AG08395 (cell line): ENCODE measurements at regions not wholly inside any gene's neighbourhood (a gene's known extent, or its start where the extent isn't known, plus 50 kb on each side); places are given as distances from the start of the nearest gene placed in this dataset.

Experiments
- DNase-seq: peaks from one replicate; pipeline ENCODE4 v3.0.0; 2012; ENCODE audit warnings: mixed read lengths, low spot score

DNA sequence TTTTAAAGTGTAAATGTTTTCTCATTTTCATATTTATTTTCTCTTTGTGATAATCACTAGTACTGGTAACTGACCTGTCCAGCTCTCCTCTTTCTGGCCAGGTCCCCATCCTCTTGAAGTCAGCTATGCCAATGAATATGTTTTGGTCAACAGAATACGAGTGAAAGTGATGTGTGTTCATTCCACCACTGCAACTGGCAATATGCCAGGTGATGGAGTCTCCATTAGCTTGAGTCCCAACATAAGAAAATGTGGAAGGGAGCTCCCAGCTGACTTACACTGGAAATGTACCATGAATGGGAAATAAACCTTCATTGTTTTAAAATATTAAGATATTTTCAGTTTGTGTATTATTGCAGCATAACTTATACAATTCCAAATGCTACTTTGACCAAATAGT, 75.8 kb downstream of the CCDC34 start:
- DNase-seq: no peak

DNA sequence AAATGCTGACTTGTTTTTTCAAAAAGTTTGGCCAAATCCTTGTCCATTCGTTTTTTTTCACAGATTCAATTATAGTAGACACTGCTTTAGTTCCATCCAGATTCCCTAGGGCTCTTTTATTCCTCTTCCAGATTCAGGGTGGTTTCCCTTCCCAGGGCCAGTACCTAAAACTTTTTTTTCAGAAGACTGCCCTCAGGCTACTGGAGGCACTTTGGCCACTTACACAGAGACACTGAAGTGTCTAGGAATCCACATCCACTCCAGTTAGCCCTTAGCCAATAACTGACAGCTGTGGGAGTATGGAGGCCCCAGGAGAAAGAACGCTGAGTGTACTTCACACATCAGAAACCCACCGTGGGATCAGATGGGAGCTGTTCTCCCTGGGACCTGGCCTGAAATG, 77.3 kb downstream of the CCDC34 start:
- DNase-seq: no peak

DNA sequence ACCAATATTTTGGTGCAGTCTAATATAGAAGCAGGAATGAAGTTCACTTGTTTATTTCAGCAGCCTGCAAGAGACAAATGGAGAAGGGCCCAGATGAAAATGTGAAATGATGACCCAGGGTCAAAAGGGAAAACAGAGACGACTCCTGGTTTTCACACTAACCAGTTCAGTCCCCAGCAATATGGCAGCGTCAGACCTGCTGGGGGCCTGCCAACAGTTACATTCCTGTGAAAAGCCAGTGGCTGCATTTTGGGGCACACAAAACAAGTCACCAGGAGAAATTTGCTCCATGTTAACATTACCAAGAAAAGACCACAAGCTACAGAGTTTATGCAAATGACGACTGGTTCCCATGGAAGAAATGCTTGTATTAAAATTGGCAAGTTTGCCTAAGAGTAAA, 80.2 kb downstream of the CCDC34 start:
- no peak for DNase-seq

DNA sequence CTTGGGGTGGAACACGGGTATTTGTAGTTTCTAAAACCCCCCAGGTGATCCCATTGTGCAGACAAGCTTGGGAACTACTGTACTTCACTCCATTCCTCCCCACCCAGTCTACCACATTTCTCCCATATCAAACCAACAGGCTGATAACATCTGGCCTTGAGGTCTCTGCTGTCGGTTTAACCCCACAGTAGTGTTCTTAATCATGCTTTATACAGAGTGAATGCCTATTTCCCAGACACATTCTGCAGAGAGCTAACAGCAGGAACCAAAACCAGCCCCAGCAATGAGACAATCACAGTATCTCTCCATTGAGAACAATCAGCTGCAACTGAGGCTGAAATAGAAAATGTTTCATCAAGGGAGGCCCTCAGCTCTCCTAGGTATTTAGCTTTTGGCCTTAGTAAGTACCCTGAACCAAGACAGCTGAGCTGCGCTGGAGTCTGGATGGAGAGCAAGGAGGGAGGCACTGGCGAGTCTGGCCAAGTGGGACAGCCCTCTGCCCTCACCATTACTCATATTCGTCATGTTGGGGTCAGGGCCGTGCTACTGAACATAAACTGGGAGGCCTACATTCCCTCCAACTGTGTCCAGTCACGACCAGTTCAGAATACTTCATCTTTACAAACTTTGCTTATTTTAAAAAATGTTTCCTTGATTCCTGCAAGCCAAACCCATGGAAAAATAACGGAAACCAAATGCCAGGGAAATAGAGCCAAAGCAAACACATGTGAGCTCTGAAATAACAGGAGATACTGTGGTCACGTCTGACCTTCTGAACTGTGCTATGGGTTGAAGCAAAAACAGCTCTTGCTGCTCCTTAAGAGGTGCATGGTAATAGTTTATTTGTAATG, 81.0 kb downstream of the CCDC34 start:
- peak; percentile 84 for DNase-seq

DNA sequence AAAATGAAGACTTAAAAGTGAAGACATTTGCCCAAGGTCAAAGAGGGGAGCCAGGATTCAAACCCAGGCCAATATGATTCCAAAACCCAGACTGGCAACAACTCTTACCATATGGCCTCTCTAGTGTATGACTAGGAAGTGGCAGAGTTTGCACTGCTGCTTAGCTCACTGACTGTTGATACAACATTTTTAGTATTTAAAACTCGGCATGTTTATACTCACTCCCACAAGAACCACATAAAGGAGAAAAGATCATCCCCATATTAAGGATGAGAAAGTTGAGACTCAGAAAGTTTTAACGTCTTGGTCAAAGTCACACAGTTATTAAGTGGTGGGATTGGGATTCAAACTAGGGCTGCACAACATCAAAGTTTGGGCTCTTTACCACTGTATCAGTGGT, 81.7 kb downstream of the CCDC34 start:
- DNase-seq: no peak

DNA sequence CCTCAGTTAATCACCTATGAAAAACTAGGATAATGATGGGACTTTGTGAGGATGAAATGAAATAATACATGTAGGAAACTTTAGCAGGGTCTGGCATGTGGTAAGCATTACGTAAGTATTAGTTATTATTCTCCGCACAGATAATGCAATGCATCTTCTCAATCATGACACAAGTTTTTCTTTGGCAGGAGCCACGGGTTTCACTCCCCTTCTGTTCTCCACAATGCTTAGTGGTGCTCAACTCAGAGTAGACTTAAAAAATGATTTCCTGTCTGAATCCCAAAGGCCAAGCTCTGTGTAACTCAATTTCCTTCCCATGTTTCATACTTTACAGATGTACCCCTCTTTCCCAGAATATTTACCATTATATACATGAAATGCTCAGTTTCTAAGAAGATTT, 82.9 kb downstream of the CCDC34 start:
- DNase-seq: no peak

DNA sequence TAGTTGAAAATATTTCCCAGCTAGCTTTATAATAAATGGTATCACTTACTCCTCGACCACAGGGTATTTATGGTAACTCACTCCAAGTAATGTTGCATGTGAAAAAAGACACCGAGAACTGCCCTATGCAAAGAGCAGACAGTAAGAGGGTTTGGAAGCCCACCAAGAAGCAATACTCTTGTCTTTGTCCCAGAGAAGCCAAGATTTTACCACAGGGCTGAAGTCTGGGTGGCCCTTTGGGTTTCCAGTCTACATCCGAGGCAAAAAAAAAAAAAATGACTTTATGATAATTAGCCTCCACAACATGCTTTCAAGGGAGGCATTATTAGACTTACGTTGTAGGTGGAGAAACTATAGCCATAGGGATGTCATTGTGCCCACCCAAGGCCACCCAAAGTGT, 83.6 kb downstream of the CCDC34 start:
- no peak for DNase-seq

DNA sequence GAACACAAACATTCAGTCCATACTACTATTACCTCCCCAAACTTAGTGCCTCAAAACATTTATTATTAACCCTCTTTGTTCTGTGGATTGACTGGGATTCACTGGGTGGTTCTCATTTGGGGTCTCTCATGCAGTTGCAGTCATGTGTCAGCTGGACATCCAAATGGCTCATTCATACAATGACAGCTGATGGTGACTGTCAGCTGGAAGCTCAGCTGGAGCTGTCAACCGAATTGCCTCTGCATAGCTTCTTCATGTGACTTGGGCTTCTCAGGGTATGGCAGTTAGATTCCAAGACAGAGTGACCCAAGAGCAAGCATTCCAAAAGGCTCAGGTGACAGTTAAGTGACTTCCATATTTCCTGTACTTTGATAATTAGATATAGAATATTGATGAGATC, 85.2 kb downstream of the CCDC34 start:
- no peak for DNase-seq

DNA sequence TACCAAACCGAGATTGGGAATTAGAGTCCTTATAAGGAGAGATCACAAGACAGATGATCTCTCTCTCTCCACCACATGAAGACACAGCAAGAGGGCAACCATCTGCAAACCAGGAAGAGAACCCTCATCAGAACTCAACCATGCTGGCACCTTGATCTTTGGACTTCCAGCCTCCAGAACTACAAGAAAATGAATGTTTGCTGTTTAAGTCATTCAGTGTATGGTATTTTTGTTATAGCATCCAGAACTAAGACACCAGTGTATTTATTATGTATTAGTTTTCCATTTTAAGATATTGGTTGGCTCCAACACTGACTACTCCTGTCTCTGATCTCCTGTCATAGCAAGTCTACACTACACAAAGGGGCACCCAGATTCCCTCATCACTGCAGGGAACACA, 86.9 kb downstream of the CCDC34 start:
- no peak for DNase-seq

DNA sequence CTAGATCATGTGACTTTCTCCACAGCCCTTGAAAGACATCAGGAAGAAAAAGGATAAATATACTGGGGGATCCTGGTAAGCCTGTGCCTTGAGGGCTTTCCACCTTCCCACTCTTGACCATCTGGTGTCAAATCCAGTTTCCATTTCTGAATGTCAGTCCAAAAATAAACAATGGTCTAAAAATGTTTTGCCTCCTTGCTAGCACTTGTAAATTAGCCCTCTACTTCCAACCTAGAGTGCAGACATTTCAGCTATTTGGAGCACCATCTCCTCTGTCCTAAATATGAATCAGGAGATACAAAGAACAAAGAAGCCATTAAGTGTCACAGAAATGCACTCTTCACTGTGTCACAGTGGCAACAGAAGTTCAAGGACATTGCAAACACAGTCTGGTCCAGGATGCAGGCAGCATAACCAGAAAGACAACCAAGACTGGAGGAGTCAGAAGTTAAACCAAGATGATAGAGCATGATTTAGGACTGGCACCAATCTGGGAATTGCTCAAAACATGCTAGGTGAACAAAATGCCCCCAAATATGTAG, 88.1 kb downstream of the CCDC34 start:
- DNase-seq: no peak

DNA sequence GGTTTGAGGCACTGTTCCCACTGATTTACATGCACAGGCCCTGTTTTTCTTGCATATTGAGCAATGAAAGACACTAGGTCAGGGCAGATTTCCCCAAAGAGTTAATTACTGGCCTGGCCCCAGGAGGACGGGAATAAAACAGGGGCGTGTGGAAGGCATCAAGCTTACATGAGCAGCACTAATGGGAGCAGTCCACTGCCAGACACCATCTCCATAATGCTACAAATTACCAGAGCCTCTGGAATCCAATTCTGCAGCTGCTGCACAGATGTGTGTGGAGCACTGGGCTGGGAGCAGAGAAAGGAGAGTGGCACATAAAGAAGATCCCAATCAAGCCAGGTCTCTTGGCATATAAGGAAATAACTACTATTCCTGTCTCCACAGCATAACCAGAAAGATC, 96.9 kb downstream of the CCDC34 start:
- DNase-seq: no peak

DNA sequence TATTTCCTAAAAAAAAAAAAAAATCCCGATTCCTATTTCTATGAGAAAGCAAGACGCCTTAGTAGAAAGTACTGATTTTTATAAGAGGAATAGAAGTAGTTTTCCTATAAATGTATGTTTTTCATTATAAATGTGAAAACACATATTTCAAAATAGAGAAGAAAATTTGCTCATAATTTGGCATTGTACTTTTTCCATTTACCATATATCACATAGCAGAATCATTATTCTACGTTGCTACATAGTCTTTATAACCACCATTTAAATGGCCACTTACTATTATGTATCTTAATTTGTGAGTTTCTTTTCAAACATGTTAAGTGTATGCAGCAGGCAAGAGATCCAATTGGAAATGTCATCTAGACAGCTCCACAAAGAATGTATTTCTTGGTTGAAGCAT, 99.0 kb downstream of the CCDC34 start:
- no peak for DNase-seq

DNA sequence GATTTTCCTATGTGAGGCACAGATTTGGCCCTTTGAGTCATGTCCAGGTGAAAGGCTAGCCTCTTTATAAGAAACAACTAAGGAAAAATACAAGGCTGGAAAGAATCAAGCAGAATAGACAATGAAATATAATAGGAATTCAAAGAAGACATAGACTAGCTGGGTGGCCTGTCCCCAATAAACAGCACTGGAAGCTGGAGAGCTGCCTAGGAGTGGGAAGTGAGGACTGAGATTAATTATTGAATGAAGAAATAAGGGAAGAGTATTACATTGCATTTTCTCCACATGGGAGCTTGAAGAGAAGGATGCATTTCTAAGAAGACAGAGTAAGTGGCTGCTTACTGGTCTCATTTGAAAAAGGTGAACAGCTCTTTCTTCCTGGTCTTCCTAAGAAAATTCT, 100.0 kb downstream of the CCDC34 start:
- no peak for DNase-seq

DNA sequence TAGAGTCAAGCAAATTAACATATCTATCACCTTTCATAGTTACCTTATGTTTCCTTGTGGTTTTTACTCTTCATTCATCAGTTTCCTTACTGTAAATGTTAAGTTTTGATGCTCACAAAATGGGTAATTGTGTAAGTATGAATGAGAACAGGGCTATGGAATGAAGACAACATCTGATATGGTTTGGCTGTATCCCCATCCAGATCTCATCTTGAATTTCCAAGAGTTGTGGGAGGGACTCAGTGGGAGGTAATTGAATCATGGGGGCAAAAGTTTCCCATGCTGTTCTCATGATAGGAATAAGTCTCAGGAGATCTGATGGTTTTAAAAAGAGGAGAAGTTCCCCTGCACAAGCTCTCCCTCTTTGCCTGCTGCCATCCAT, 107.6 kb downstream of the CCDC34 start:
- no peak for DNase-seq

DNA sequence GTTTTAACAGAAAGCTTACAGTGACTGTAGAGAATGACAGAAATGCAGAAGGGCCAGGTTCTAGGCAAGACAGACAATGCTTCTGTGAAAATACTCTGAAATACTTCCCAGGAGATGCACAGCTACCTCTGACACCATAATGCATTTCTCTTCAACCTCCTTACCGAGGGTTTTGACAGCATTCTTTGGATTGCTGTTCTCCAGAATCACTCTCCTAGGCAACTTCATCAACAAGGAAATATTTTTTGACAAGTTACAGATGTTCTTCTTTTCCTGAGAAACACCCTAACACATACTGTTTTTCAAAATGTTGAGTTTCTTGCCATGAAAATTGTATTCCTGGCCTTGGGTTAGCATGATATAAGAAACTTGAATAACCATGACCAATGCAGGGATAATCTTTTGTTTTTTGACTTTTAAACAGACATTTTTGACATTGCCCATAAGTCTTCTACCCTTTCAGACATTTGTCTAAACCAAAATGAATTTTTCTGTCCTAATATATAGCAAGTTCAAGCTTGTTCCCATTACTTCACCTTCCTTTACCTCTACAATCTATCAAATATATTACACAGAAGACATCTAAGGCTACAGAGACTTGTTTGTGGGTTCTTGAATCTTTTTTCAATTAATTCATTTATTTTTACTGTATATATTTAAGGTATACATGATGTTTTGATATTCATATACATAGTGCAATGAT, 108.1 kb downstream of the CCDC34 start:
- DNase-seq: peak; percentile 63

DNA sequence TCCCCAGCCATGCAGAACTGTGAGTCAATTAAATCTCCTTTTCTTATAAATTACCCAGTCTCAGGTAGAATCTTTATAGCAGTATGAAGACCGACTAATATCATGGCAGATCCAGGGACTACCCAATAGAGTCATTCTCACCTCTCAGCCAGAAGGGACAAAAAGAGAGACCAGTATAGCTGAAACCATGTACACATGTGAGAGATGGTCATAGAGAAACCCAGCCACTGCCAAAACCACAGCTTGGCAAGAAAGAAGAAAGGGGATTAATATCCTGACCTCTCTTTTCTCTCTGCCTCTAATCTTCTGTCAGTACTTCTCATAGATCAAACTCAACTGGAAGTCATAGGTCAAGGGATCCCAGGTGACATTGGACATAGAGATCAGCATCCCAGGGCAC, 109.8 kb downstream of the CCDC34 start:
- DNase-seq: no peak

DNA sequence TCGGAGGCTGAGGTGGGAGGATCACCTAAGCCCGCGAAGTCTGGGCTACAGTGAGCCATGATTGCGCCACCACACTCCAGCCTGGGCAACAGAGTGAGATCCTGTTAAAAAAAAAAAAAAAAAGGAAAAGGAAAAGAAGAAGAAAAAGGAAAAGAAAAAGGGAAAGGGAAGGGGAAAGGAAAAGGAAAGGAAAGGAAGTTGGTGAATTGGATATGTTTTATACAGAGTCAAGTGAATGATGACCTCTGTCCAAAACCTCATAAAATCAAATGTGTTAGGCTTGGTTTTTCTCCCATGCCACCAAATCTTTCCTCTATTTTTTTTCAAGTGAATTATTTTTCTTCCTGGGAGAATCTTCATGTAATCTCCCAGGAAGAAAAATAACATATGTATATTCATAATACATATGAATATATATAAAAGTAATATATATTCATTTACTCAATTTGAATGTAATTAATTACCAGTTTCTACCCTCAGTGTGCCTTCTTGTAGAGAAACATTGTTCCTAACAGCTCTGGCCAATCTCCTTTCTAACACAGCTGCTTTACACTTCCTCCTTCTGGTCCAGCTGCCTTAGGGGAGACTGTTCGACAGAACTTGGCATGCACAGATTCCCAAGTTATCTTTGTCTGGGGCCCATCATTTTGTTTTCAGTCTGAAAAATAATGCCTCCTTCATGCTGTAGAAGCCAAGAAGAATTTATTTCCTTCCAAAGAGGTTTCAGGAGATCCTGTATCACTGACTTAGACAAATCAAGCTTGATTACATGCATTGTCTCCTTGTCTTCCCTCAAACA, 111.9 kb downstream of the CCDC34 start:
- no peak for DNase-seq

DNA sequence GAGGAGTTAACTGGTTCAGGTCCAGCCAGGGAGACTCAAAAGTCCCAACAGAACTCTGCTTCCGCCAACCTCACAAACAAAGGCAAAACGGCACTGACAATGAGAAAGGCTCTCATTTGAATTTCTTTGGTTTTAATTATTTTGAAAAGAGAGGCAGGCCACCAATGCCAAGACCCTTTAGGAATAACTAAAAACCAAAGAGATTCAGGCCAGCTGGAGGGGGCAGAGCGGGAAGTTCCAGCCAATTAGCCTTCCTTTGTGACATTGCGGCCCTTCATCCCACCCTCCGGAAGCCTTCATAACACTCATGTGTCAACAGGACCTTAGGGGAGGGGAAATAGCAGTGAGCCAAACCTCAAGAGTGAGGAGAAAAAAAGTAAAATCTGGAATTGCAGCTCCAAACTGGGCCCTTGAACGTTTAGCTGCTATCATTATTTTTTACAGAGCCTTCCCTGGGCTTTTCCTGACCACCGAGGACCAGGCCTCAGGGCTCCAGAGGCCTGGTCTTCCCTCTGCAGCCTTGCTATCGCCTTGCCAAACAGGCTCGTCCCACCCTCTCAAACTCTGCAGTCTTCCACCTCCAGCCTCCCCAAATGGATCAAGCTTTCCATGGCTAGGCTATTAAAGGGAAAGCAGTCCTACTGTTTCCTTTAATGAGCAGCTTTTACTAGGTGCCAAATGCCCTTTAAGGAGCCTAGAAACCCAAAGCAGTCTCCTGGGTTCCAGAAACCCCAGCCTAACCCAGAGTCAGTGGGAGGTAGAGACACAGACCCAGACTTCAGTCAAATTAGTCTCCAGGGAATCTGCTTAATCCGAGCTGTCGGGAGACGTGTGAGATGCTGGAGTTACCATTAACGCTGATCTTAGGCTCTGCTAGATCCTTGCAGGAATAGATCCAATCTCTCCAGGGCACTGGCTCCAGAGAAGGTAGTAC, 114.2 kb downstream of the CCDC34 start:
- no peak for DNase-seq

DNA sequence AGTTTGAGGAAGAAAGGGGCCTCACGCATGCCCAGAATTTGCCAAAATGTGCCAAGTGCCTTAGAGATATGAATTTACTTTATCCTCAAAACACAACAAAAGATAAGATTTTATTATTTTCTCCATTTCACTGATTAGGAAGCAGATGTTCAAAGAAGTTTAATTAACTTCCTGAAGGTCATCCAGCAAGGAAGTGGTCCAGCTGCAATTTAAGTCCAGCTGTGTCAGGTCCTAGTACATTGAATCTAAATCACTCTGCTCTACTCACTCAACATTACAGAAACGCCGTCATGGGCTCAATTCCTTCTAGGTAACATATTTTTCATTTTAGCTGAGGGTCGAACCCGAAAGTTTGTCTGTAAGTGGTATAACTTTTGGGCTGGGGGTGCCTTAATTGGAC, 115.4 kb downstream of the CCDC34 start:
- DNase-seq: no peak

DNA sequence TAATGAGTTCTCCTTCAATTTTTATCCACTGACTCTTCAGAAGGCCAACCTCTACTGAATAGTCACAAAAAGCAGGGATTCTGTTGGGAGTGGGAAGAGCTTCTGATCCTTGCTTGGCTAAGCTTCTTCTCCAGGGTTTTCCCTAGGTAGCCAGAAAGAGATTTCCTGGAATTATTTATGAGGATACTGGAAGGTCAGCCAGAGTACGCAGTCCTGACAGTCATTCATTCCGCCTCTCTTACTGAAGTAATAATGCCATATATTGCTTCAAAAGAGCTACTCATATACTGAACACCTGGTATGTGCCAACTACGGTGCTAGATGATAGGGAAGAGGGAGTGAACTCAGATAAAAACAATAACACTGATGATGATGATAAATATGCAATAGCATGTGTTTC, 116.1 kb downstream of the CCDC34 start:
- no peak for DNase-seq

DNA sequence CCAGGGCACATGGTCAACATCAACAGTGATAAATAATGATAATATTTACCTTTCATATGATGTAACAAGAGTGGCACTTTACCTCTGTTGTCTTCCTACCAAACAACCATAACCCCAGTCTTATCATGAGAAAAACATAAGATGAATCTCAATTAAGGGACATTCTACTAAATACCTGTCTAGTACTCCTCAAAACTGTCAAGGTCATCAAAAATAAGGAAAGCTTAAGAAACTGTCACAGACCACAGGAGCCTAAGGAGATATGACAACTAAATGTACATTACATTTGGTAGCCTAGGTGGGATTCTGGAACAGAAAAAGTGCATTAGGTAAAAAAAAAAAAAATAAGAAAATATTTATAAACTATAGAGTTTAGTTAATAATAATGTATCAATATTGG, 118.1 kb downstream of the CCDC34 start:
- DNase-seq: no peak

DNA sequence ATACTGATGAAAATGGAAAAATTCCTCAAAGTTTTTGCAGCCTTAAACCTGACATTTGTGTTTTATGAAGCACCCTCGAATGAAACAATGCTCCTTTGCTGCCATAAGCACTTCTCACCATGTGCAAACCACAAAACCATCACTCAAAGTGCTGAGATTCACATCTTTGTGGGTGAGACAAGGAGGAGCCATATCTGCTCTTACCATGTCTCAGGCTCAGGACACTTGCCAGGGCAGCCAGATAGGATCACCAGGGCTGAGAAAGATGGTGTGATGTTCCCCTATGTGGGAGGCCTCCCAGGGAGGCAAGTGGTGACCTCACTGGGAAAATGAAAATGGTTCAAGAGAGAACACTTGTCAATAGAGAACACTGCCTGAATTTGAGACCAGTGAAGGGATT, 120.4 kb downstream of the CCDC34 start:
- DNase-seq: peak; percentile 85
